ENCODE measurements at regions not wholly inside any gene's neighbourhood (a gene's known extent, or its start where the extent isn't known, plus 50 kb on each side); places are given as distances from the start of the nearest gene placed in this dataset.

- TF ChIP-seq EP300 (IDR thresholded peaks at IDR 0.05), result no peak
- TF ChIP-seq CTCF (IDR thresholded peaks at IDR 0.05), result no peak
These were observed 840.2 kb downstream of the UQCRFS1 start for GRCh38 chr19:28372576-28373247.

Data from sigmoid colon (tissue), 4 donors.